ENCODE measurements at regions not wholly inside any gene's neighbourhood (a gene's known extent, or its start where the extent isn't known, plus 50 kb on each side); places are given as distances from the start of the nearest gene placed in this dataset.

DNA sequence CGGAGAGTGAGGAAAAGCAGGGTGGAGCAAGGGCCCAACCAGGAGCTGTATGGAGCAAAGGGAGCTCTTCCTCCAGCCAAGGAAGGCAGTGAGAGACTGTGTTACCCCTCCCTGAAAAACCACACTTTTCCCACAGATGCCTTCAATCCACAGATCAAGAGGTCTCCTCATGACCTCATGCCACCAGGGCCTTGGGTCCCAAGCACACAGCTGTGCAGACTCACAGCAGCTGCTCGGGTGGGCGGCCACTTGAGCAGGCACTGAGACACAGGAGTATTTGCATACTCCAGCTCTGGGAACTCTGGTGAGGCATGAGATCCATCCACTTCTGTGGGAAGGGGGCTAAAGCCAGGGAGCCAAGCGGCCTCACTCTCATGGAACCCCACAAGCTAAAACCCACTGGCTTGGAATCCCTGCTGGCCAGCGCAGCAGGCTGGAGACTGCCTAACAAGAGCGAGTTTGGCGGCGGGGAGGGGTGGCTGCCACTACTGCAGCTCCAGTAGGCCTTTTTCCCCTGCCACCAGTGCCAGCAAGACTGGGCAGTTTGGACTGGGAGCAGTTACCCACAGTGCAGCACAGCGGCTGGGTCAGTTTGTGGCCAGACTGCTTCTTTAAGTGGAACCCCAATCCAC, 880.6 kb upstream of the ARPP21 start:
- Histone ChIP-seq H3K27me3 (no peaks in the 10 kb centered on the region), H3K36me3 (no peaks in the 10 kb centered on the region), H3K27ac (no peak overlapping the region), H3K4me3 (no peak overlapping the region), H3K9me3 (peaks cover 0 to 20% (median 0%) of the 10 kb centered on the region in 11 donors), H3K4me1 (no peaks in the 10 kb centered on the region)
- ATAC-seq (no peak), DNase-seq (no peak)
- intact Hi-C loops (cut with DNase I): no loop called here
- TF ChIP-seq, protein P1, sequence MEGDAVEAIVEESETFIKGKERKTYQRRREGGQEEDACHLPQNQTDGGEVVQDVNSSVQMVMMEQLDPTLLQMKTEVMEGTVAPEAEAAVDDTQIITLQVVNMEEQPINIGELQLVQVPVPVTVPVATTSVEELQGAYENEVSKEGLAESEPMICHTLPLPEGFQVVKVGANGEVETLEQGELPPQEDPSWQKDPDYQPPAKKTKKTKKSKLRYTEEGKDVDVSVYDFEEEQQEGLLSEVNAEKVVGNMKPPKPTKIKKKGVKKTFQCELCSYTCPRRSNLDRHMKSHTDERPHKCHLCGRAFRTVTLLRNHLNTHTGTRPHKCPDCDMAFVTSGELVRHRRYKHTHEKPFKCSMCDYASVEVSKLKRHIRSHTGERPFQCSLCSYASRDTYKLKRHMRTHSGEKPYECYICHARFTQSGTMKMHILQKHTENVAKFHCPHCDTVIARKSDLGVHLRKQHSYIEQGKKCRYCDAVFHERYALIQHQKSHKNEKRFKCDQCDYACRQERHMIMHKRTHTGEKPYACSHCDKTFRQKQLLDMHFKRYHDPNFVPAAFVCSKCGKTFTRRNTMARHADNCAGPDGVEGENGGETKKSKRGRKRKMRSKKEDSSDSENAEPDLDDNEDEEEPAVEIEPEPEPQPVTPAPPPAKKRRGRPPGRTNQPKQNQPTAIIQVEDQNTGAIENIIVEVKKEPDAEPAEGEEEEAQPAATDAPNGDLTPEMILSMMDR (IDR thresholded peaks at IDR 0.05): no peak
- 90 to 92% methylated on average over 9 of the region's 9 CpGs for WGBS, 2 donors

DNA sequence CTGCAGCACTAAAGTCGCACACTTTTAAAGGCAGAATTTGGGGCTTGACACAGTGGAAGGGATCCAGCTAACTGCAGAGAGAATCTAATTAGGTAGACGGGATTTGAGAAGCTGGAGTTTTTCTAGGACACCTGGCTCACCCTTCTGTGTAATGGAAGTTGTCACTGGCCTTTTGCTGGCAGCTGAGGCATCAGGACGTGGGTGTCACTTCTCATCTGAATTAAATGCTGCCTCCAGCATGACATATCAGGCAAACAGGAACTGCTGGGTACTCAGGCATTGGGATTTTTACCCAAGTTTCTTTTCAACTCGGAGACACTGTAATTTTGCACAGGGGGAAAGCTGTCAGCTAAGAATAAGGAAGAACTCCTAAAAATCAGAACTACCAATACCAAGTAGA, 861.9 kb upstream of the ARPP21 start:
- ATAC-seq (no peak), DNase-seq (no peak)
- Histone ChIP-seq H3K27me3 (no peaks in the 10 kb centered on the region), H3K4me3 (no peak overlapping the region), H3K9me3 (peaks cover 0 to 2% (median 0%) of the 10 kb centered on the region in 11 donors), H3K36me3 (no peaks in the 10 kb centered on the region), H3K27ac (no peak overlapping the region), H3K4me1 (no peaks in the 10 kb centered on the region)
- WGBS, 2 donors: 53 to 57% methylated on average over 4 of the region's 4 CpGs
- TF ChIP-seq, protein P1 (IDR thresholded peaks at IDR 0.05): no peak
- intact Hi-C loops (cut with DNase I): loop anchor here in 1 of 10 donors (5.0 kb wide), 1 partner anchor 325 kb away; no protein-coding TSS in a partner anchor

DNA sequence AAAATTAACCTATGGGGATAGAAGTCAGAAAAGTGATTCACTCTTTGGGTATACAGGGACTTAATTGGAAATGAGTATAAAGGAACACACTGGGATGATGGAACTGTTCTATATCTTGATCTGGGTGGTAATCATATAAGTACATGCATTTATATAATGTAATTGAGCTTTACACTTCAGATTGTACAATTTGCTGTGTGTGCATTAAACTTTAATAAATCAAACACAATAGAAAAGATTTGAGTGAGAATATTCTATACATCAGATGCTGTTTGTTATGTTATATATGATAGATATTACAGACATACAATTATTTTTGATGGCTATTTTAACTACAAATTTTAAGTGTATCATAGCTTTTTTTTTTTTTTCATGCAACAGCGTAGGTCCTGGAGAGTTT, 860.2 kb upstream of the ARPP21 start:
- no peaks in the 10 kb centered on the region for H3K36me3 ChIP-seq
- no peak overlapping the region for H3K4me3 ChIP-seq
- H3K27ac ChIP-seq: no peak overlapping the region
- TF ChIP-seq, protein P1 (IDR thresholded peaks at IDR 0.05): no peak
- H3K27me3 ChIP-seq: no peaks in the 10 kb centered on the region
- intact Hi-C loops (cut with DNase I): loop anchor here in 1 of 10 donors (5.0 kb wide), 1 partner anchor 323 kb away; no protein-coding TSS in a partner anchor
- ATAC-seq: no peak
- DNase-seq: no peak
- H3K4me1 ChIP-seq: peaks cover 0 to 8% (median 0%) of the 10 kb centered on the region in 9 donors
- WGBS, 2 donors: 96% methylated on average over 1 of the region's 1 CpG
- no peaks in the 10 kb centered on the region for H3K9me3 ChIP-seq

DNA sequence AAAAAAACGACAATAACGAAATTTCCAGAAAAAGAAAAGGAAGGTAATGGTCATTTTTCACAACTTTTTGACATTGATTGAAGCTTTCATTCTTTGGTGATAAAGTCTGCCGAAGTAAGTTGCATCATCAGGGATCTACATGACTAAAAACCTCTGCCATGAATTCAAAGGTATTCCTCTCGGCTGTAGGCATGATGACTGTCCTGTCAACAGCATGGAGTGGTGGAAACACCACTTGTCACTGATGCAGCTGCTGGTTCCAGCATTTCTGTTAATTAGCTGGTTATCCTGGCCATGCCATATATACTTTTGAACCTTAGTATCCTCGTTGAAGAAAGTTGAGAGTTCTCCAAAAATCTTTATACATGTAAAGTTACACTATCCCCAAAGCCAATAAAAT, 859.0 kb upstream of the ARPP21 start:
- 41 to 45% methylated on average over 5 of the region's 5 CpGs for WGBS, 2 donors
- ATAC-seq: peak in 1 of 8 donors; percentile 66

More for the DNA sequence above, 859.0 kb upstream of the ARPP21 start:
- TF ChIP-seq, protein P1 (IDR thresholded peaks at IDR 0.05): no peak
- Histone ChIP-seq H3K27ac (no peak overlapping the region), H3K27me3 (no peaks in the 10 kb centered on the region), H3K4me1 (peaks cover 0 to 12% (median 0%) of the 10 kb centered on the region in 9 donors), H3K36me3 (no peaks in the 10 kb centered on the region), H3K4me3 (no peak overlapping the region), H3K9me3 (no peaks in the 10 kb centered on the region)
- intact Hi-C loops (cut with DNase I): no loop called here
- DNase-seq: no peak

Data from heart right ventricle (tissue), 16 donors.